A673 (cell line): ENCODE measurements at regions not wholly inside any gene's neighbourhood (a gene's known extent, or its start where the extent isn't known, plus 50 kb on each side); places are given as distances from the start of the nearest gene placed in this dataset.

Source experiments
- BruUV-seq: library from RNA; stranded (reverse); fragments of 400-500 nt; replicated peaks from 2 replicates; lab custom pipeline; 2021; lab: Mats Ljungman, UMichigan
- CTCF ChIA-PET: fragments of 300-600 bp; sonication (Branson Sonifier 250); formaldehyde crosslinking; loops from one replicate; lab custom pipeline; 2022; ENCODE audit warnings: antibody characterized with exemption; lab: Charles Lee
- POLR2A ChIA-PET: fragments of 300-600 bp; sonication (Branson Sonifier 250); formaldehyde crosslinking; loops from one replicate; lab custom pipeline; 2022; ENCODE audit warnings: antibody characterized with exemption; ENCODE audit not compliant: low non-redundant PET; lab: Charles Lee
- DNase-seq: peaks from one replicate; pipeline ENCODE4 v3.0.0-alpha.2; 2015; ENCODE audit warnings: low spot score
- H3K27ac ChIP-seq: fragments of 200-600 bp; sonication (generic); 2 replicates; pipeline ENCODE4 v1.5.1; 2016; ENCODE audit warnings: mixed run types, low read depth, mild to moderate bottlenecking, mixed read lengths, antibody characterized with exemption, low read length; ENCODE audit not compliant: poor library complexity, severe bottlenecking
- H3K27me3 ChIP-seq: fragments of 200-600 bp; sonication (generic); replicated peaks from 2 replicates; pipeline ENCODE4 v1.6.1; 2017; ENCODE audit warnings: mixed run types, low read depth, mild to moderate bottlenecking, mixed read lengths, antibody characterized with exemption, low read length; ENCODE audit not compliant: insufficient read depth, poor library complexity
- H3K36me3 ChIP-seq: fragments of 200-600 bp; sonication (generic); 2 replicates; pipeline ENCODE4 v1.6.1; 2016; ENCODE audit warnings: mixed run types, mild to moderate bottlenecking, mixed read lengths, antibody characterized with exemption, low read length; ENCODE audit not compliant: insufficient read depth, poor library complexity, severe bottlenecking
- H3K4me1 ChIP-seq: fragments of 200-600 bp; sonication (generic); 2 replicates; pipeline ENCODE4 v1.6.1; 2017; ENCODE audit warnings: mixed run types, mild to moderate bottlenecking, mixed read lengths, antibody characterized with exemption, low read length; ENCODE audit not compliant: insufficient read depth, poor library complexity, severe bottlenecking
- H3K4me3 ChIP-seq: fragments of 200-600 bp; sonication (generic); 2 replicates; pipeline ENCODE4 v1.5.1; 2016; ENCODE audit warnings: low read depth, mixed run types, mild to moderate bottlenecking, mixed read lengths, low read length; ENCODE audit not compliant: poor library complexity, severe bottlenecking
- H3K9me3 ChIP-seq: fragments of 200-600 bp; sonication (generic); 2 replicates; pipeline ENCODE4 v1.6.1; 2016; ENCODE audit warnings: mixed run types, low read depth, mild to moderate bottlenecking, mixed read lengths, antibody characterized with exemption, low read length; ENCODE audit not compliant: poor library complexity, severe bottlenecking
- EZH2 ChIP-seq: fragments of 200-600 bp; sonication (generic); IDR thresholded peaks from 2 replicates; pipeline ENCODE4 v1.6.1; 2017; ENCODE audit warnings: borderline replicate concordance, low read depth, mild to moderate bottlenecking, mixed read lengths, antibody characterized with exemption, low read length; ENCODE audit not compliant: poor library complexity, severe bottlenecking
- intact Hi-C: fragments of 100-400 bp; cut with micrococcal nuclease; formaldehyde crosslinking; loops from one replicate; pipeline ENCODE4 v1.10.0; 2022; ENCODE audit not compliant: unreplicated experiment
- TF ChIP-seq, protein P1 (sequence below): fragments of 300-800, 200-600 bp; sonication (generic); conservative IDR thresholded peaks from 2 replicates; pipeline ENCODE4 v1.5.1; 2017; ENCODE audit warnings: low read depth, mild to moderate bottlenecking, antibody characterized with exemption, low read length, moderate library complexity, mixed read lengths

DNA sequence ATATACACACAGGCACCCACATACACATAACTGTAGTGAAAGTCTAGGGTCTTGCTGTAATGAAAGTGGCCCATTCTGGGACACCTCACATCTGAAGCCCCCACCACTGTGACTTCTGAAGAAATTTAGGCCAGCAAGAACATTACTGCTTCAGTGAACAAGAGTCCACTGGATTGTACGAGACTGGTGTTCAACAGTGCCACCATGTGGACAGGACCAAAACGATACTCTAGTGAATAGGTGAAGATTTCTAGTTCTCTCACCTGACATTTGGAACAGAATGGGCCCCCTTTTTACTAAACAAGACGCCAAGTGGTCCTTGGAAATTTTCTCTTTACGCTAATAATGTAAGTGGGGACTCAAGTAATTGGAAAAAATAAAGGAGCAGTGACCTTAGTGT is 156.9 kb downstream of the MAFB start:
- Histone ChIP-seq H3K4me1 (no peaks in the 10 kb centered on the region), H3K36me3 (no peaks in the 10 kb centered on the region), H3K4me3 (no peak overlapping the region), H3K27ac (no peak overlapping the region), H3K27me3 (no peaks in the 10 kb centered on the region), H3K9me3 (peaks cover 12% of the 10 kb centered on the region)
- ChIA-PET POLR2A (no interaction called here), CTCF (no interaction called here)
- no TSS peak for BruUV-seq
- intact Hi-C loops, result no loop called here
- peak; percentile 35 for DNase-seq
- TF ChIP-seq, protein P1, sequence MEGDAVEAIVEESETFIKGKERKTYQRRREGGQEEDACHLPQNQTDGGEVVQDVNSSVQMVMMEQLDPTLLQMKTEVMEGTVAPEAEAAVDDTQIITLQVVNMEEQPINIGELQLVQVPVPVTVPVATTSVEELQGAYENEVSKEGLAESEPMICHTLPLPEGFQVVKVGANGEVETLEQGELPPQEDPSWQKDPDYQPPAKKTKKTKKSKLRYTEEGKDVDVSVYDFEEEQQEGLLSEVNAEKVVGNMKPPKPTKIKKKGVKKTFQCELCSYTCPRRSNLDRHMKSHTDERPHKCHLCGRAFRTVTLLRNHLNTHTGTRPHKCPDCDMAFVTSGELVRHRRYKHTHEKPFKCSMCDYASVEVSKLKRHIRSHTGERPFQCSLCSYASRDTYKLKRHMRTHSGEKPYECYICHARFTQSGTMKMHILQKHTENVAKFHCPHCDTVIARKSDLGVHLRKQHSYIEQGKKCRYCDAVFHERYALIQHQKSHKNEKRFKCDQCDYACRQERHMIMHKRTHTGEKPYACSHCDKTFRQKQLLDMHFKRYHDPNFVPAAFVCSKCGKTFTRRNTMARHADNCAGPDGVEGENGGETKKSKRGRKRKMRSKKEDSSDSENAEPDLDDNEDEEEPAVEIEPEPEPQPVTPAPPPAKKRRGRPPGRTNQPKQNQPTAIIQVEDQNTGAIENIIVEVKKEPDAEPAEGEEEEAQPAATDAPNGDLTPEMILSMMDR, result peak; percentile 54
- TF ChIP-seq EZH2, result no peak

DNA sequence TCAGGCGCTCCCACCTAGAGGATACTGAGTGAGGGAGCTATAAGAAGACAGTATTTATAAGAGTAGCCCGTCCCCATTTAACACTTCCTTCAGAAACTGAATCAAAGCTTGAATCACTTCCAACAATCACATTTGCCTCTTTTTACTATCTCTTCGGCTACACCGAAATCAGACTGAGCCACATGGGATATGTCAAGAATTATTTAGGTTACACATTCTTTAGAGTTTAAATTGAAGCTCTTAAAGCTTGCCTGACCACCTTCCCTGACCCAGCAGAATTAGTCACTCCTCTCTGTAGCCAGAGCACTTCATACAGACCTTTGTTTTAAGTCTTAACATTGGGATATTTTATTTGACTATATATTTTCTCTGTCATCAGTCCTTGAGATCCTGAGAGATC is 163.7 kb downstream of the MAFB start:
- Histone ChIP-seq H3K9me3 (no peaks in the 10 kb centered on the region), H3K27ac (no peak overlapping the region), H3K4me3 (no peak overlapping the region), H3K4me1 (no peaks in the 10 kb centered on the region), H3K27me3 (peaks cover 2% of the 10 kb centered on the region), H3K36me3 (no peaks in the 10 kb centered on the region)
- ChIA-PET POLR2A (no interaction called here), CTCF (no interaction called here)
- intact Hi-C loops, result no loop called here
- no TSS peak for BruUV-seq
- DNase-seq, result no peak
- TF ChIP-seq, protein P1, result no peak
- TF ChIP-seq EZH2, result no peak

DNA sequence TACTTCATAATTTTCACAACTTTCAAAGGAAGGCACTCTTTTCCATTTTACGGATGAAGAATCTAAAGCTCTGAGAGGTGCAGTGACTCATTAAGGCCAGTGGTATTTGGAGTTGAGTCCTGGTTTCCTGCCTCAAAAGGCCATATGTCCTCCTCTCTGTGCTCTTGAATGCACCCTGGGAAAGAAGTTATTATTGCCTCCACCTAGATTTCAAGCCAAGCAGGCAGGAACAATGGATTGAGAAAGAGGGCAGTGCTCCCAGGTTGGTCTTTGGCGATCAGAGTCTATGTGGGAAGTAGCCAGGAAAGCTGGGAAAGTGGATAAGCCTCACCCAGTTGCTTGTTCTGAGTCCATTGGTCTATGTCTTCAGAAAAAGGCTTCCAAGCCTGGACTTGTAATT is 165.0 kb downstream of the MAFB start:
- Histone ChIP-seq H3K4me3 (no peak overlapping the region), H3K27ac (no peak overlapping the region), H3K4me1 (no peaks in the 10 kb centered on the region), H3K27me3 (peaks cover 3% of the 10 kb centered on the region), H3K9me3 (no peaks in the 10 kb centered on the region), H3K36me3 (no peaks in the 10 kb centered on the region)
- BruUV-seq, result no TSS peak
- ChIA-PET POLR2A (no interaction called here), CTCF (no interaction called here)
- TF ChIP-seq EZH2, result no peak
- TF ChIP-seq, protein P1, result no peak
- intact Hi-C loops, result no loop called here
- DNase-seq, result no peak

DNA sequence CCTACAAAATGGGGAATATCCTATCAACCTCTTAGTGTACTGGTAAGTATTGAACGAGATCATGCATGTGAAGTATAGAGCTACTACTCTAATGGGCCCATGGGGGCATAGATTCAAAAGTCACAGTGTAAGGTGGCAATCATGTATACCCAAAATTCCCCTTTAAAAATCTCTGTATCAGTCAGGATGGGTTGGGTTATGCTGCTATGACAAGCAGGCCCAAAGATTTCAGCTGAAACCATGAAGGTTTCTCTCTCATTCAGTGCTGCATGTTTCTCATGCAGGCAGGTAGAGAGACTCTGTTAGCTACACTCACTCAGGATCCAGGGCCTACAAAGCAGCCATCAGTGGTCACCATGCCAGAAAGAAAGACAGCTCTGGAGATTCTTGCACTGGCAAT is 166.6 kb downstream of the MAFB start:
- no TSS peak for BruUV-seq
- ChIA-PET POLR2A (no interaction called here), CTCF (no interaction called here)
- no peak for DNase-seq
- H3K9me3 ChIP-seq, result no peaks in the 10 kb centered on the region
- H3K27ac ChIP-seq, result no peak overlapping the region
- no peaks in the 10 kb centered on the region for H3K4me1 ChIP-seq
- no peaks in the 10 kb centered on the region for H3K36me3 ChIP-seq
- H3K4me3 ChIP-seq, result no peak overlapping the region
- H3K27me3 ChIP-seq, result peaks cover 3% of the 10 kb centered on the region
- TF ChIP-seq, protein P1, result no peak
- no peak for TF ChIP-seq EZH2
- intact Hi-C loops, result no loop called here
